ENCODE measurements at regions not wholly inside any gene's neighbourhood (a gene's known extent, or its start where the extent isn't known, plus 50 kb on each side); places are given as distances from the start of the nearest gene placed in this dataset.

GRCh38 chr15:59953392-59953883 lies 50.7 kb upstream of the FOXB1 start:
- TF ChIP-seq GATA3 (IDR thresholded peaks at IDR 0.05; ENCODE audit: low read depth, low read length) (no peak), GATA2 (IDR thresholded peaks at IDR 0.05; ENCODE audit: low read depth, low read length) (no peak)

GRCh38 chr15:59952960-59953359 lies 51.2 kb upstream of the FOXB1 start:
- no peak for TF ChIP-seq GATA3 (IDR thresholded peaks at IDR 0.05; ENCODE audit: low read depth, low read length)

GRCh38 chr15:59950603-59951388 lies 53.3 kb upstream of the FOXB1 start:
- no peak for TF ChIP-seq GATA3 (IDR thresholded peaks at IDR 0.05; ENCODE audit: low read depth, low read length)
- TF ChIP-seq GATA2 (IDR thresholded peaks at IDR 0.05; ENCODE audit: low read depth, low read length) = no peak

GRCh38 chr15:59948924-59949613 lies 55.0 kb upstream of the FOXB1 start:
- TF ChIP-seq GATA3 (IDR thresholded peaks at IDR 0.05; ENCODE audit: low read depth, low read length) = no peak
- TF ChIP-seq GATA2 (IDR thresholded peaks at IDR 0.05; ENCODE audit: low read depth, low read length) = no peak

GRCh38 chr15:59946084-59946483 lies 58.0 kb upstream of the FOXB1 start:
- TF ChIP-seq GATA3 (IDR thresholded peaks at IDR 0.05; ENCODE audit: low read depth, low read length) (no peak), GATA2 (IDR thresholded peaks at IDR 0.05; ENCODE audit: low read depth, low read length) (no peak)

- TF ChIP-seq GATA3 (IDR thresholded peaks at IDR 0.05; ENCODE audit: low read depth, low read length) (no peak), GATA2 (IDR thresholded peaks at IDR 0.05; ENCODE audit: low read depth, low read length) (no peak)
Measured at GRCh38 chr15:59945036-59945435, 59.1 kb upstream of the FOXB1 start.

GRCh38 chr15:59941612-59942011 lies 62.5 kb upstream of the FOXB1 start:
- no peak for TF ChIP-seq GATA2 (IDR thresholded peaks at IDR 0.05; ENCODE audit: low read depth, low read length)
- TF ChIP-seq GATA3 (IDR thresholded peaks at IDR 0.05; ENCODE audit: low read depth, low read length) = no peak

GRCh38 chr15:59940928-59941327 lies 63.2 kb upstream of the FOXB1 start:
- no peak for TF ChIP-seq GATA2 (IDR thresholded peaks at IDR 0.05; ENCODE audit: low read depth, low read length)
- no peak for TF ChIP-seq GATA3 (IDR thresholded peaks at IDR 0.05; ENCODE audit: low read depth, low read length)

GRCh38 chr15:59940456-59940855 lies 63.7 kb upstream of the FOXB1 start:
- TF ChIP-seq GATA2 (IDR thresholded peaks at IDR 0.05; ENCODE audit: low read depth, low read length) (no peak), GATA3 (IDR thresholded peaks at IDR 0.05; ENCODE audit: low read depth, low read length) (no peak)

- TF ChIP-seq GATA3 (IDR thresholded peaks at IDR 0.05; ENCODE audit: low read depth, low read length) = no peak
- TF ChIP-seq GATA2 (IDR thresholded peaks at IDR 0.05; ENCODE audit: low read depth, low read length) = no peak
Measured at GRCh38 chr15:59936741-59937140, 67.4 kb upstream of the FOXB1 start.

- TF ChIP-seq GATA2 (IDR thresholded peaks at IDR 0.05; ENCODE audit: low read depth, low read length) = no peak
- no peak for TF ChIP-seq GATA3 (IDR thresholded peaks at IDR 0.05; ENCODE audit: low read depth, low read length)
Measured at GRCh38 chr15:59933607-59934006, 70.5 kb upstream of the FOXB1 start.

- TF ChIP-seq GATA2 (IDR thresholded peaks at IDR 0.05; ENCODE audit: low read depth, low read length) (no peak), GATA3 (IDR thresholded peaks at IDR 0.05; ENCODE audit: low read depth, low read length) (no peak)
Measured at GRCh38 chr15:59931646-59932261, 72.4 kb upstream of the FOXB1 start.

- TF ChIP-seq GATA2 (IDR thresholded peaks at IDR 0.05; ENCODE audit: low read depth, low read length) = no peak
- no peak for TF ChIP-seq GATA3 (IDR thresholded peaks at IDR 0.05; ENCODE audit: low read depth, low read length)
Measured at GRCh38 chr15:59924812-59925522, 79.1 kb upstream of the FOXB1 start.

GRCh38 chr15:59924096-59924495 lies 80.0 kb upstream of the FOXB1 start:
- TF ChIP-seq GATA3 (IDR thresholded peaks at IDR 0.05; ENCODE audit: low read depth, low read length) = no peak
- no peak for TF ChIP-seq GATA2 (IDR thresholded peaks at IDR 0.05; ENCODE audit: low read depth, low read length)
